ENCODE measurements at regions not wholly inside any gene's neighbourhood (a gene's known extent, or its start where the extent isn't known, plus 50 kb on each side); places are given as distances from the start of the nearest gene placed in this dataset.

DNA sequence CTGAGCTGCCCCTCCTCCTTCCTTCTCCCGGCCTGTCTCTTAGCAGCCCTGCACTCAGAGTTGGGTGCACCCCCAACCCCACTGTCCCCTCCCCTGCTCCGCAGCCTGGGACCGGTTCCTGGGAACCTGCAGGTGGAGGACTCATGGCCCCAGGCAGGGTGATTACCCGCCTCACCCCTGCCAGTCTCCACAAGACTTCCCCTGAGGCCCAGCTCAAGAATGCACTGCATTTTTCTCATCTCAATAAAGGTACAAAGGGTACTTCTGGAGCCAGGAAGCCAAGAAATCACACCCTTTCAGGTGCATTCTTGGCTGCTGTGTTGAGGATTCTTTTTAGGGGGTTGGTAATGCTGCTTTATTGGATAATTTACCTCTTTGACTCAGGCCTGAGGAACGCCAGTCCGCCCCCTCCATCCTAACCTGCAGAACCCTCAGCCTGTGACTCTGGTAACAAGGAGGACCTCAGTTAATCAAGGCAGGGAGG, 126.3 kb upstream of the TMPRSS2 start:
- Histone ChIP-seq H3K4me1 (ENCODE audit: control insufficient read depth in 2 of 2, insufficient read depth in 2 of 2, low read length in 2 of 2) (peaks cover 6 to 10% of the 10 kb centered on the region in 2 donors), H3K36me3 (ENCODE audit: control insufficient read depth in 2 of 2, insufficient read depth in 2 of 2, low read length in 2 of 2) (no peaks in the 10 kb centered on the region), H3K9ac (ENCODE audit: low read depth in 1 of 2, low read length in 2 of 2) (no peak overlapping the region), H3K9me3 (ENCODE audit: control insufficient read depth in 2 of 2, low read length in 2 of 2) (no peaks in the 10 kb centered on the region), H3K27ac (ENCODE audit: low read depth in 2 of 2, low read length in 2 of 2) (no peak overlapping the region), H3K27me3 (ENCODE audit: control insufficient read depth in 2 of 2, insufficient read depth in 2 of 2, low read length in 2 of 2) (no peaks in the 10 kb centered on the region), H3K4me3 (ENCODE audit: low read length in 2 of 2) (no peak overlapping the region)

DNA sequence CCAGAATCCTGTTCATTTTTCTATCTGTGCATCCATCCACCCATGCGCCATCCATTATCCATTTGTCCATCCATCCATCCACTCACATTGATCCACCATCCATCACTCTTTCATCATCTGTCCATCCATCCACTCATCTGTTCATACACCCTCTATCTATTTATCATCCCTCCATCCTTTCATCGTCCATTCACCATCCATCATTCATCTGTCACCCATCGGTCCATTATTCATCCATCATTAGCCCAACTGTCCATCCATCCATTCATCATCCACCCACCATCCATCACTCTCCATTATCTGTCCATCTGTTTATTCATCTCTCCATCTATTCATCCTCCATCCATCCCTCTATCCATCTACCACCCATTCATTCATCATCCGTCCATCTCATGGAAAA, 125.7 kb upstream of the TMPRSS2 start:
- Histone ChIP-seq H3K4me3 (ENCODE audit: low read length in 2 of 2) (no peak overlapping the region), H3K27ac (ENCODE audit: low read depth in 2 of 2, low read length in 2 of 2) (no peak overlapping the region), H3K9me3 (ENCODE audit: control insufficient read depth in 2 of 2, low read length in 2 of 2) (no peaks in the 10 kb centered on the region), H3K9ac (ENCODE audit: low read depth in 1 of 2, low read length in 2 of 2) (no peak overlapping the region), H3K4me1 (ENCODE audit: control insufficient read depth in 2 of 2, insufficient read depth in 2 of 2, low read length in 2 of 2) (peaks cover 6 to 10% of the 10 kb centered on the region in 2 donors), H3K27me3 (ENCODE audit: control insufficient read depth in 2 of 2, insufficient read depth in 2 of 2, low read length in 2 of 2) (no peaks in the 10 kb centered on the region), H3K36me3 (ENCODE audit: control insufficient read depth in 2 of 2, insufficient read depth in 2 of 2, low read length in 2 of 2) (no peaks in the 10 kb centered on the region)

GRCh38 chr21:41632748-41633475, 125.0 kb upstream of the TMPRSS2 start:
- H3K9me3 ChIP-seq (ENCODE audit: control insufficient read depth in 2 of 2, low read length in 2 of 2), result no peaks in the 10 kb centered on the region
- H3K9ac ChIP-seq (ENCODE audit: low read depth in 1 of 2, low read length in 2 of 2), result no peak overlapping the region
- H3K4me3 ChIP-seq (ENCODE audit: low read length in 2 of 2), result no peak overlapping the region
- H3K36me3 ChIP-seq (ENCODE audit: control insufficient read depth in 2 of 2, insufficient read depth in 2 of 2, low read length in 2 of 2), result no peaks in the 10 kb centered on the region
- H3K4me1 ChIP-seq (ENCODE audit: control insufficient read depth in 2 of 2, insufficient read depth in 2 of 2, low read length in 2 of 2), result peaks cover 6 to 10% of the 10 kb centered on the region in 2 donors
- no peaks in the 10 kb centered on the region for H3K27me3 ChIP-seq (ENCODE audit: control insufficient read depth in 2 of 2, insufficient read depth in 2 of 2, low read length in 2 of 2)
- no peak overlapping the region for H3K27ac ChIP-seq (ENCODE audit: low read depth in 2 of 2, low read length in 2 of 2)

GRCh38 chr21:41631564-41632461, 123.9 kb upstream of the TMPRSS2 start:
- no peak overlapping the region for H3K27ac ChIP-seq (ENCODE audit: low read depth in 2 of 2, low read length in 2 of 2)
- H3K36me3 ChIP-seq (ENCODE audit: control insufficient read depth in 2 of 2, insufficient read depth in 2 of 2, low read length in 2 of 2), result no peaks in the 10 kb centered on the region
- H3K27me3 ChIP-seq (ENCODE audit: control insufficient read depth in 2 of 2, insufficient read depth in 2 of 2, low read length in 2 of 2), result no peaks in the 10 kb centered on the region
- H3K9ac ChIP-seq (ENCODE audit: low read depth in 1 of 2, low read length in 2 of 2), result no peak overlapping the region
- no peaks in the 10 kb centered on the region for H3K9me3 ChIP-seq (ENCODE audit: control insufficient read depth in 2 of 2, low read length in 2 of 2)
- peaks cover 6 to 10% of the 10 kb centered on the region in 2 donors for H3K4me1 ChIP-seq (ENCODE audit: control insufficient read depth in 2 of 2, insufficient read depth in 2 of 2, low read length in 2 of 2)
- H3K4me3 ChIP-seq (ENCODE audit: low read length in 2 of 2), result no peak overlapping the region

DNA sequence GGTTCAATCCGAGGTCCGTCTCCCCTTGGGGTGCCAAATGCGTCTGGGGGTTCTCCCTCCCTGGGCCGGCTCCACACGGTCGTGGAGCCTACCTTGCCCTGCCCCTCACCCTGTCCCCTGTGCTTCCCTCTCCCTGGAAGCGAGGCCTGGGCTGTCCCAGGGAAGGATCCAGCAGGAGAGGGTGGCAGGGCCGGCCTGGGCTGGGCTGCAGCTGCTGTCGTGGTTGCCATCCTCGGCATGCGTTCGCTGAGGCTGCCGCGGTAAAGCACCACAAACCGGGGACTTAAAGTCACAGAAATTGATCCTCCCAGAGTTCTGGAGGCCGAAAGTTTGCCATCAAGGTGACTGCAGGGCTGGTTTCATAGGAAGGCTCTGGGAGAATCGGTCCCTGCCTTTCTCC, 123.0 kb upstream of the TMPRSS2 start:
- H3K9me3 ChIP-seq (ENCODE audit: control insufficient read depth in 2 of 2, low read length in 2 of 2), result no peaks in the 10 kb centered on the region
- H3K27ac ChIP-seq (ENCODE audit: low read depth in 2 of 2, low read length in 2 of 2), result peak overlapping the region in 1 of 2 donors; percentile 31
- H3K4me3 ChIP-seq (ENCODE audit: low read length in 2 of 2), result no peak overlapping the region
- H3K9ac ChIP-seq (ENCODE audit: low read depth in 1 of 2, low read length in 2 of 2), result no peak overlapping the region
- no peaks in the 10 kb centered on the region for H3K36me3 ChIP-seq (ENCODE audit: control insufficient read depth in 2 of 2, insufficient read depth in 2 of 2, low read length in 2 of 2)
- H3K27me3 ChIP-seq (ENCODE audit: control insufficient read depth in 2 of 2, insufficient read depth in 2 of 2, low read length in 2 of 2), result peaks cover 0 to under 1% of the 10 kb centered on the region in 2 donors
- H3K4me1 ChIP-seq (ENCODE audit: control insufficient read depth in 2 of 2, insufficient read depth in 2 of 2, low read length in 2 of 2), result peaks cover 6 to 10% of the 10 kb centered on the region in 2 donors

GRCh38 chr21:41630249-41630648, 122.3 kb upstream of the TMPRSS2 start:
- H3K27ac ChIP-seq (ENCODE audit: low read depth in 2 of 2, low read length in 2 of 2), result no peak overlapping the region
- H3K9ac ChIP-seq (ENCODE audit: low read depth in 1 of 2, low read length in 2 of 2), result no peak overlapping the region
- H3K4me3 ChIP-seq (ENCODE audit: low read length in 2 of 2), result no peak overlapping the region
- H3K36me3 ChIP-seq (ENCODE audit: control insufficient read depth in 2 of 2, insufficient read depth in 2 of 2, low read length in 2 of 2), result no peaks in the 10 kb centered on the region
- H3K9me3 ChIP-seq (ENCODE audit: control insufficient read depth in 2 of 2, low read length in 2 of 2), result no peaks in the 10 kb centered on the region
- H3K4me1 ChIP-seq (ENCODE audit: control insufficient read depth in 2 of 2, insufficient read depth in 2 of 2, low read length in 2 of 2), result peaks cover 6 to 10% of the 10 kb centered on the region in 2 donors
- H3K27me3 ChIP-seq (ENCODE audit: control insufficient read depth in 2 of 2, insufficient read depth in 2 of 2, low read length in 2 of 2), result peaks cover 4% of the 10 kb centered on the region in 2 donors

- Histone ChIP-seq H3K36me3 (ENCODE audit: control insufficient read depth in 2 of 2, insufficient read depth in 2 of 2, low read length in 2 of 2) (no peaks in the 10 kb centered on the region), H3K4me3 (ENCODE audit: low read length in 2 of 2) (no peak overlapping the region), H3K27ac (ENCODE audit: low read depth in 2 of 2, low read length in 2 of 2) (no peak overlapping the region), H3K9me3 (ENCODE audit: control insufficient read depth in 2 of 2, low read length in 2 of 2) (no peaks in the 10 kb centered on the region), H3K27me3 (ENCODE audit: control insufficient read depth in 2 of 2, insufficient read depth in 2 of 2, low read length in 2 of 2) (peaks cover 4 to 6% of the 10 kb centered on the region in 2 donors), H3K9ac (ENCODE audit: low read depth in 1 of 2, low read length in 2 of 2) (no peak overlapping the region), H3K4me1 (ENCODE audit: control insufficient read depth in 2 of 2, insufficient read depth in 2 of 2, low read length in 2 of 2) (peaks cover 6 to 10% of the 10 kb centered on the region in 2 donors)
These were observed 120.3 kb upstream of the TMPRSS2 start for GRCh38 chr21:41628256-41628655.

- Histone ChIP-seq H3K27me3 (ENCODE audit: control insufficient read depth in 2 of 2, insufficient read depth in 2 of 2, low read length in 2 of 2) (peaks cover 4 to 12% of the 10 kb centered on the region in 2 donors), H3K9me3 (ENCODE audit: control insufficient read depth in 2 of 2, low read length in 2 of 2) (no peaks in the 10 kb centered on the region), H3K27ac (ENCODE audit: low read depth in 2 of 2, low read length in 2 of 2) (no peak overlapping the region), H3K4me1 (ENCODE audit: control insufficient read depth in 2 of 2, insufficient read depth in 2 of 2, low read length in 2 of 2) (peaks cover 6 to 10% of the 10 kb centered on the region in 2 donors), H3K4me3 (ENCODE audit: low read length in 2 of 2) (no peak overlapping the region), H3K36me3 (ENCODE audit: control insufficient read depth in 2 of 2, insufficient read depth in 2 of 2, low read length in 2 of 2) (no peaks in the 10 kb centered on the region), H3K9ac (ENCODE audit: low read depth in 1 of 2, low read length in 2 of 2) (no peak overlapping the region)
These were observed 119.5 kb upstream of the TMPRSS2 start for GRCh38 chr21:41627428-41627827.

- Histone ChIP-seq H3K27me3 (ENCODE audit: control insufficient read depth in 2 of 2, insufficient read depth in 2 of 2, low read length in 2 of 2) (peaks cover 7 to 24% of the 10 kb centered on the region in 2 donors), H3K9me3 (ENCODE audit: control insufficient read depth in 2 of 2, low read length in 2 of 2) (no peaks in the 10 kb centered on the region), H3K4me1 (ENCODE audit: control insufficient read depth in 2 of 2, insufficient read depth in 2 of 2, low read length in 2 of 2) (no peaks in the 10 kb centered on the region), H3K27ac (ENCODE audit: low read depth in 2 of 2, low read length in 2 of 2) (no peak overlapping the region), H3K36me3 (ENCODE audit: control insufficient read depth in 2 of 2, insufficient read depth in 2 of 2, low read length in 2 of 2) (no peaks in the 10 kb centered on the region), H3K4me3 (ENCODE audit: low read length in 2 of 2) (no peak overlapping the region), H3K9ac (ENCODE audit: low read depth in 1 of 2, low read length in 2 of 2) (no peak overlapping the region)
These were observed 118.1 kb upstream of the TMPRSS2 start for GRCh38 chr21:41626021-41626420.

DNA sequence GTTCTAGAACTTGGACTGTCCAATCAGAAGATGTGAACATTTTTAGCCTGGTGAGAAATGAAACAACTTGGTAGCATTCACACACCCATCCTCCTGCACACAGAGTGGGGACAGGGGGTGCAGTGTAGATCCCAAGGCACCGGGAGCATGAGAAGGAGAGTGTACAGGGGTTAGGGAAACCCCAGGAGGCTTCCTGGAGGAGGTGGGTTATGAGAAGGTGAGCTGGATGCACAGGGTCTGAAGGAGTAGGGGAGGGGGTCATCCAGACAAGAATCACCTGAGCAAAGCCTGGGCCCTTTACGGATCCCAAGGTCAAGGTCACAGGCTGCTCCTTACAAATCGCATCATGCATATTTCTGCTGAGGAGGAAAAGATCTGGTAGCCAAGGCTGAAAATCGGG, 117.5 kb upstream of the TMPRSS2 start:
- H3K27me3 ChIP-seq (ENCODE audit: control insufficient read depth in 2 of 2, insufficient read depth in 2 of 2, low read length in 2 of 2), result peaks cover 7 to 30% of the 10 kb centered on the region in 2 donors
- no peaks in the 10 kb centered on the region for H3K36me3 ChIP-seq (ENCODE audit: control insufficient read depth in 2 of 2, insufficient read depth in 2 of 2, low read length in 2 of 2)
- no peak overlapping the region for H3K9ac ChIP-seq (ENCODE audit: low read depth in 1 of 2, low read length in 2 of 2)
- H3K4me3 ChIP-seq (ENCODE audit: low read length in 2 of 2), result no peak overlapping the region
- no peaks in the 10 kb centered on the region for H3K9me3 ChIP-seq (ENCODE audit: control insufficient read depth in 2 of 2, low read length in 2 of 2)
- no peaks in the 10 kb centered on the region for H3K4me1 ChIP-seq (ENCODE audit: control insufficient read depth in 2 of 2, insufficient read depth in 2 of 2, low read length in 2 of 2)
- no peak overlapping the region for H3K27ac ChIP-seq (ENCODE audit: low read depth in 2 of 2, low read length in 2 of 2)

Measured in mucosa of rectum (tissue), 2 donors.